Choroid plexus epithelial cell (primary cell): ENCODE measurements at regions not wholly inside any gene's neighbourhood (a gene's known extent, or its start where the extent isn't known, plus 50 kb on each side); places are given as distances from the start of the nearest gene placed in this dataset.
A peak's percentile ranks its signal among the peaks of the same experiment; 100 is the strongest.

Experiments
- DNase-seq: peaks from one replicate; pipeline ENCODE4 v3.0.0-alpha.2; 2010; ENCODE audit warnings: low read depth
- H3K4me3 ChIP-seq: 2 replicates; pipeline ENCODE4 v1.5.1; 2011; ENCODE audit warnings: low read depth, mild to moderate bottlenecking, control low read depth, low read length, moderate library complexity
- TF ChIP-seq, protein P1 (sequence below): conservative IDR thresholded peaks from 2 replicates; pipeline ENCODE4 v1.5.1; 2011; ENCODE audit warnings: low read depth, mild to moderate bottlenecking, control low read depth, inconsistent platforms, low read length, moderate library complexity

GRCh38 chr3:101096444-101096843 is 103.2 kb upstream of the ABI3BP start:
- H3K4me3 ChIP-seq, result no peak overlapping the region
- TF ChIP-seq, protein P1, sequence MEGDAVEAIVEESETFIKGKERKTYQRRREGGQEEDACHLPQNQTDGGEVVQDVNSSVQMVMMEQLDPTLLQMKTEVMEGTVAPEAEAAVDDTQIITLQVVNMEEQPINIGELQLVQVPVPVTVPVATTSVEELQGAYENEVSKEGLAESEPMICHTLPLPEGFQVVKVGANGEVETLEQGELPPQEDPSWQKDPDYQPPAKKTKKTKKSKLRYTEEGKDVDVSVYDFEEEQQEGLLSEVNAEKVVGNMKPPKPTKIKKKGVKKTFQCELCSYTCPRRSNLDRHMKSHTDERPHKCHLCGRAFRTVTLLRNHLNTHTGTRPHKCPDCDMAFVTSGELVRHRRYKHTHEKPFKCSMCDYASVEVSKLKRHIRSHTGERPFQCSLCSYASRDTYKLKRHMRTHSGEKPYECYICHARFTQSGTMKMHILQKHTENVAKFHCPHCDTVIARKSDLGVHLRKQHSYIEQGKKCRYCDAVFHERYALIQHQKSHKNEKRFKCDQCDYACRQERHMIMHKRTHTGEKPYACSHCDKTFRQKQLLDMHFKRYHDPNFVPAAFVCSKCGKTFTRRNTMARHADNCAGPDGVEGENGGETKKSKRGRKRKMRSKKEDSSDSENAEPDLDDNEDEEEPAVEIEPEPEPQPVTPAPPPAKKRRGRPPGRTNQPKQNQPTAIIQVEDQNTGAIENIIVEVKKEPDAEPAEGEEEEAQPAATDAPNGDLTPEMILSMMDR, result no peak
- DNase-seq, result no peak

DNA sequence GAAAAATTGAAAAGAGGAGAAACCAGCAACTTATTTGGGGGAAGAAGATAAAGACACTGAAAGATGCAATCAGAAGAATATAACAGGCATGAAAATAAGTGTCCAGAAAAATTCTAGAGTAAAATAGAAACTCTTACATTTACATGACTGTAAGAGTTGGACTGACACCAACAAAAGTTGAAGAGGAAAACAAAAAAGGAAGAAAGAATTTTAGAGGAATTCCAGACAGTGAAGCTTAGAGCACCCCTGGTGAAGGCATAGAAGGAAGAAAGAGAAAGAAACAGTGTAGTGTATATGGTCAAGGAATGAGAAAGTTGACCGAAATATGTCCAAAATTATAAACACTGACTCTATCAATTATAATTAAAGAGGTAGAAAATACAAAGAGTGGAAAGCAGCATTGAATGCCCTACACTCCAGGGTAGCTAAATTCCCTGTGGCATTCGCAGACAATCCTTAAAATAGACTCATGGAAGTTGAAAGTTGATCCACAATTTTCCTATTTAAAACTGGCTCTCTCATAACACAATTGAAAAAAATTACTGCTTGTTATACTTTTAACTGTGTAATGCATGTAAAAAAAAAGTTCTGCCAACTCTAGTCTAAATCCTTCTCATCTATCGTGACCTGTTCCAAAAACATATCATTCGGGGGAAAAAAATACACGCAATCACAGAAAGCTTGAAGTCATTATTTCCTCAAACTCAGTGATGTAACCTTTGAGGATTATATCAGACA is 102.6 kb upstream of the ABI3BP start:
- TF ChIP-seq, protein P1, result no peak
- peak; percentile 40 for DNase-seq

DNA sequence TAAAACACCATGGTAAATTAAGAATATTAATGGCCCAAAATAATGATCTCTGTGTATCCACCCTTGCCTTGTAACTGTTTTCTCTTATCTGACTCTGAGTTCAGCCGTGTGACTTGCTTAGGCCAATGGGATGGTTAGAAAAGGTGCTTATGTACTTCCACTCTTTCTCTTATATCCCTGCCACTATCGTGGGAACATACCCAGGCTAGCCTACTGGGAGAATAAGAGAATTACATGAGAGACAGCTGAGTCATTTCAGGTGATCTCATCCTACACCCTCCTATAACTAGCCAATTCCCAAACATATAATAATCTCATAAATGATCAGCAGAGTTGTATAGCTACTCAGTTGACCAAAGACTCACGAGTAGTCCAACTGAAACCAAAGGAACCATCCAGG is 98.3 kb upstream of the ABI3BP start:
- peak; percentile 27 for DNase-seq
- TF ChIP-seq, protein P1, result no peak
- no peak overlapping the region for H3K4me3 ChIP-seq

More for the DNA sequence above, 102.6 kb upstream of the ABI3BP start:
- no peak overlapping the region for H3K4me3 ChIP-seq

- H3K4me3 ChIP-seq, result no peak overlapping the region
- TF ChIP-seq, protein P1, result no peak
- DNase-seq, result no peak
Observed at GRCh38 chr3:101085752-101086151, 92.5 kb upstream of the ABI3BP start.

DNA sequence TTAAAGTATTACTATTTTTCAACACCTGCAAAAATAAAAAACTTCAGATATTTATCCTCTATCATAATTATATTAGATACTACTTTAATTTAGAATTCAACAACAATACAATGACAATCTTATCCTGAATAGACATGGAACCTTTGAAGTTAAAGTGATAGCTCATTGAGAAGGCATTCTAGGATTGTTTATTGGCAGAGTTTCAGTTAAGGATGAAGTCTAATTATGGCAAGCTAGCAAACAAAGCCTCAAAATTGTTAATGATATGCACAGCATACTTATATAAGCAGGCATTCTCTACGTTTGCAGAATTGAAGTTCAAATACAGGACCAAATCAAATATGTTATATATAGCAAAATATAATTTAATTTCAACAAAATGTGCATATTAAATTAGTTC is 91.2 kb upstream of the ABI3BP start:
- no peak overlapping the region for H3K4me3 ChIP-seq
- DNase-seq, result no peak
- TF ChIP-seq, protein P1, result no peak

DNA sequence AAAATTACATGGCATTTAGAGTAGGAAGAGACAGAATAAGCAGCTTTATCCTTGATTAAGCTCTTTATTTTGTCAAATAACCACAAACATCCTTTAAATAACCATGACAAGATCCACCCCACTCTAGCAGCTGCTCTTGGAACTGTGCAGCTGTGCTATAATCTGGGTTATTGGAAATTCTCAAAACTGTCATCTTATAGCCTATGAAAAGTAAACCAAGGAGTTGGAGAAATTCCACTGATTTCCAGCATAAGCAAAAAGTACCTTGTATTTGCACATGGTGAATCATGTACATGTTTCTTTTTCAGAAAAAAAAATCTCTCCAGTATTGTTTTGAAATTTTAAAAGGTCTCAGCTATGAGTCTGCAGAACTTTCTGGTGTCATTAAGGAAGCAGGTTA is 88.8 kb upstream of the ABI3BP start:
- H3K4me3 ChIP-seq, result no peak overlapping the region
- DNase-seq, result peak; percentile 28
- TF ChIP-seq, protein P1, result no peak

- no peak for DNase-seq
- H3K4me3 ChIP-seq, result no peak overlapping the region
- TF ChIP-seq, protein P1, result no peak
Observed at GRCh38 chr3:101081446-101081845, 88.2 kb upstream of the ABI3BP start.
